WTC11 (cell line): ENCODE measurements at regions not wholly inside any gene's neighbourhood (a gene's known extent, or its start where the extent isn't known, plus 50 kb on each side); places are given as distances from the start of the nearest gene placed in this dataset.

Experiments used
- ATAC-seq: fragments of 200-7000 bp; cut with Tn5 transposase; 2 replicates; pipeline ENCODE4 v1.10.0; 2021; ENCODE audit warnings: mild to moderate bottlenecking, moderate library complexity
- CTCF ChIA-PET: fragments of 300-600 bp; sonication (Branson Sonifier 250); formaldehyde crosslinking; loops from one replicate; lab custom pipeline; 2021; ENCODE audit warnings: antibody characterized with exemption; lab: Charles Lee
- POLR2A ChIA-PET: fragments of 350-600 bp; sonication (Branson Sonifier 250); formaldehyde crosslinking; loops from one replicate; lab custom pipeline; 2021; ENCODE audit warnings: antibody characterized with exemption; lab: Charles Lee
- DNase-seq: peaks from one replicate; pipeline ENCODE4 v3.0.0; 2021; ENCODE audit warnings: low spot score
- H3K27ac Mint-ChIP-seq: 2 replicates; pipeline ENCODE4 v1.8.0; 2021; ENCODE audit warnings: mixed read lengths
- H3K27me3 Mint-ChIP-seq: 2 replicates; pipeline ENCODE4 v1.8.0; 2021; ENCODE audit warnings: low read depth, mild to moderate bottlenecking, moderate library complexity, mixed read lengths
- H3K36me3 Mint-ChIP-seq: 2 replicates; pipeline ENCODE4 v1.8.0; 2021; ENCODE audit warnings: mixed read lengths
- H3K4me1 Mint-ChIP-seq: 2 replicates; pipeline ENCODE4 v1.8.0; 2022; ENCODE audit warnings: mixed read lengths
- H3K4me3 Mint-ChIP-seq: 2 replicates; pipeline ENCODE4 v1.8.0; 2021; ENCODE audit warnings: mild to moderate bottlenecking, moderate library complexity, mixed read lengths
- H3K9me3 Mint-ChIP-seq: 2 replicates; pipeline ENCODE4 v1.8.0; 2021; ENCODE audit warnings: mixed read lengths
- EMX1 ChIP-seq: fragments of 250-450 bp; sonication (Bioruptor Pico); IDR thresholded peaks from 2 replicates; pipeline ENCODE4 v1.8.0; 2021; ENCODE audit warnings: mild to moderate bottlenecking
- FOXJ3 ChIP-seq: sonication (generic); formaldehyde crosslinking; IDR thresholded peaks from 2 replicates; pipeline ENCODE4 v1.9.0; 2021; ENCODE audit warnings: missing genetic modification reagents, mild to moderate bottlenecking, borderline replicate concordance
- GABPB1 ChIP-seq: sonication (generic); formaldehyde crosslinking; IDR thresholded peaks from 2 replicates; pipeline ENCODE4 v1.8.1; 2023; ENCODE audit warnings: mild to moderate bottlenecking, missing genetic modification reagents
- GRHL2 ChIP-seq: fragments of 250-450 bp; sonication (Bioruptor Pico); IDR thresholded peaks from 2 replicates; pipeline ENCODE4 v1.8.0; 2022; ENCODE audit warnings: mild to moderate bottlenecking, moderate library complexity; ENCODE audit not compliant: insufficient replicate concordance, severe bottlenecking
- GTF2I ChIP-seq: fragments of 250-450 bp; sonication (Bioruptor Pico); conservative IDR thresholded peaks from 2 replicates; pipeline ENCODE4 v1.4.0; 2021; ENCODE audit warnings: mild to moderate bottlenecking
- MXD4 ChIP-seq: fragments of 250-450 bp; sonication (Bioruptor Pico); IDR thresholded peaks from 2 replicates; pipeline ENCODE4 v1.8.0; 2021; ENCODE audit warnings: mild to moderate bottlenecking, moderate library complexity, borderline replicate concordance
- RELA ChIP-seq: sonication (generic); formaldehyde crosslinking; IDR thresholded peaks from 2 replicates; pipeline ENCODE4 v1.8.1; 2022; ENCODE audit warnings: missing genetic modification reagents, mild to moderate bottlenecking, borderline replicate concordance
- SMAD4 ChIP-seq: sonication (generic); formaldehyde crosslinking; IDR thresholded peaks from 2 replicates; pipeline ENCODE4 v1.8.0; 2022; ENCODE audit warnings: mild to moderate bottlenecking, missing genetic modification reagents
- TEAD4 ChIP-seq: sonication (generic); formaldehyde crosslinking; IDR thresholded peaks from 2 replicates; pipeline ENCODE4 v1.8.0; 2022; ENCODE audit warnings: mild to moderate bottlenecking, missing genetic modification reagents
- ZNF138 ChIP-seq: sonication (generic); formaldehyde crosslinking; conservative IDR thresholded peaks from 2 replicates; pipeline ENCODE4 v1.8.1; 2022; ENCODE audit warnings: mild to moderate bottlenecking, moderate library complexity, missing genetic modification reagents
- ZNF416 ChIP-seq: fragments of 250-450 bp; sonication (Bioruptor Pico); IDR thresholded peaks from 2 replicates; pipeline ENCODE4 v1.9.0; 2021; ENCODE audit warnings: mild to moderate bottlenecking, inconsistent platforms
- ZNF512 ChIP-seq: sonication (generic); formaldehyde crosslinking; IDR thresholded peaks from 2 replicates; pipeline ENCODE4 v1.8.1; 2022; ENCODE audit warnings: missing genetic modification reagents, borderline replicate concordance
- TF ChIP-seq, protein P1 (sequence below): fragments of 200-600 bp; IDR thresholded peaks from 2 replicates; pipeline ENCODE4 v1.8.0; 2022; ENCODE audit warnings: antibody characterized with exemption
- TF ChIP-seq, protein P2 (sequence below): sonication (generic); formaldehyde crosslinking; IDR thresholded peaks from 2 replicates; pipeline ENCODE4 v1.8.0; 2023; ENCODE audit warnings: missing genetic modification reagents, mild to moderate bottlenecking, borderline replicate concordance
- TF ChIP-seq, protein P3 (sequence below): sonication (generic); formaldehyde crosslinking; IDR thresholded peaks from 2 replicates; pipeline ENCODE4 v1.8.1; 2023; ENCODE audit warnings: mild to moderate bottlenecking, missing genetic modification reagents, borderline replicate concordance
- TF ChIP-seq, protein P4 (sequence below): sonication (generic); formaldehyde crosslinking; IDR thresholded peaks from 2 replicates; pipeline ENCODE4 v1.8.1; 2023; ENCODE audit warnings: mild to moderate bottlenecking, missing genetic modification reagents
- TF ChIP-seq, protein P5 (sequence below): fragments of 250-450 bp; sonication (Bioruptor Pico); IDR thresholded peaks from 2 replicates; pipeline ENCODE4 v2.1.2; 2022; ENCODE audit warnings: mild to moderate bottlenecking, moderate library complexity
- TF ChIP-seq, protein P6 (sequence below): fragments of 250-450 bp; sonication (Bioruptor Pico); IDR thresholded peaks from 2 replicates; pipeline ENCODE4 v1.9.0; 2021; ENCODE audit warnings: mild to moderate bottlenecking

DNA sequence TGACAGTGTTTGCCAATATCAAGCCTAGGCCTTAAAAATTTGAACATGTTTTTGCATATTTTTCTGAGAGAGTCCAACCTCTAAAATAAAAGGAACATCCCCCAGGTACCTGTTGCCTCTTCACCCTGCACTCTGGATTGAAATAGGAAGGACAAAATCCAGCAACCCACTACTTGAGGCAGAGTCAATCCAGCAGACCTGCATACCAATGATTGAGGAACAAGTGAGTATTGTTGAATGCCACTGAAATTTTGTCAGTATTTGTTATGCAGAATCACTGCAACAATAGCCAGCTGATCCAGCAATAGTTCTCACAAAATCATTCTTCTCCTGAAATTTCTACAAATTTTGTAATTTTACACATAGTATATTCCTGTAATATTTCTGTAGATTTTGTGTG is 460.6 kb upstream of the FOXG1 start:
- Mint-ChIP-seq H3K9me3 (no peaks in the 10 kb centered on the region), H3K4me1 (peaks cover 17% of the 10 kb centered on the region), H3K27me3 (no peaks in the 10 kb centered on the region), H3K4me3 (no peak overlapping the region), H3K27ac (no peak overlapping the region), H3K36me3 (no peaks in the 10 kb centered on the region)
- ChIA-PET CTCF (no interaction called here), POLR2A (interaction anchor here (0.7 kb wide), 1 partner anchor 81 kb away, joined by 3 read pairs; no protein-coding TSS in a partner anchor)
- ATAC-seq (peak; percentile 60), DNase-seq (no peak)
- TF ChIP-seq GTF2I (no peak), SMAD4 (CRISPR knock-in tag) (no peak), MXD4 (CRISPR knock-in tag) (no peak), ZNF416 (CRISPR knock-in tag) (no peak), EMX1 (no peak), FOXJ3 (CRISPR knock-in tag) (no peak), GRHL2 (CRISPR knock-in tag) (no peak), RELA (CRISPR knock-in tag) (no peak), TEAD4 (CRISPR knock-in tag) (no peak), ZNF138 (no peak), GABPB1 (no peak), ZNF512 (CRISPR knock-in tag) (no peak)
- TF ChIP-seq, protein P1, sequence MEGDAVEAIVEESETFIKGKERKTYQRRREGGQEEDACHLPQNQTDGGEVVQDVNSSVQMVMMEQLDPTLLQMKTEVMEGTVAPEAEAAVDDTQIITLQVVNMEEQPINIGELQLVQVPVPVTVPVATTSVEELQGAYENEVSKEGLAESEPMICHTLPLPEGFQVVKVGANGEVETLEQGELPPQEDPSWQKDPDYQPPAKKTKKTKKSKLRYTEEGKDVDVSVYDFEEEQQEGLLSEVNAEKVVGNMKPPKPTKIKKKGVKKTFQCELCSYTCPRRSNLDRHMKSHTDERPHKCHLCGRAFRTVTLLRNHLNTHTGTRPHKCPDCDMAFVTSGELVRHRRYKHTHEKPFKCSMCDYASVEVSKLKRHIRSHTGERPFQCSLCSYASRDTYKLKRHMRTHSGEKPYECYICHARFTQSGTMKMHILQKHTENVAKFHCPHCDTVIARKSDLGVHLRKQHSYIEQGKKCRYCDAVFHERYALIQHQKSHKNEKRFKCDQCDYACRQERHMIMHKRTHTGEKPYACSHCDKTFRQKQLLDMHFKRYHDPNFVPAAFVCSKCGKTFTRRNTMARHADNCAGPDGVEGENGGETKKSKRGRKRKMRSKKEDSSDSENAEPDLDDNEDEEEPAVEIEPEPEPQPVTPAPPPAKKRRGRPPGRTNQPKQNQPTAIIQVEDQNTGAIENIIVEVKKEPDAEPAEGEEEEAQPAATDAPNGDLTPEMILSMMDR = no peak
- TF ChIP-seq, protein P2, sequence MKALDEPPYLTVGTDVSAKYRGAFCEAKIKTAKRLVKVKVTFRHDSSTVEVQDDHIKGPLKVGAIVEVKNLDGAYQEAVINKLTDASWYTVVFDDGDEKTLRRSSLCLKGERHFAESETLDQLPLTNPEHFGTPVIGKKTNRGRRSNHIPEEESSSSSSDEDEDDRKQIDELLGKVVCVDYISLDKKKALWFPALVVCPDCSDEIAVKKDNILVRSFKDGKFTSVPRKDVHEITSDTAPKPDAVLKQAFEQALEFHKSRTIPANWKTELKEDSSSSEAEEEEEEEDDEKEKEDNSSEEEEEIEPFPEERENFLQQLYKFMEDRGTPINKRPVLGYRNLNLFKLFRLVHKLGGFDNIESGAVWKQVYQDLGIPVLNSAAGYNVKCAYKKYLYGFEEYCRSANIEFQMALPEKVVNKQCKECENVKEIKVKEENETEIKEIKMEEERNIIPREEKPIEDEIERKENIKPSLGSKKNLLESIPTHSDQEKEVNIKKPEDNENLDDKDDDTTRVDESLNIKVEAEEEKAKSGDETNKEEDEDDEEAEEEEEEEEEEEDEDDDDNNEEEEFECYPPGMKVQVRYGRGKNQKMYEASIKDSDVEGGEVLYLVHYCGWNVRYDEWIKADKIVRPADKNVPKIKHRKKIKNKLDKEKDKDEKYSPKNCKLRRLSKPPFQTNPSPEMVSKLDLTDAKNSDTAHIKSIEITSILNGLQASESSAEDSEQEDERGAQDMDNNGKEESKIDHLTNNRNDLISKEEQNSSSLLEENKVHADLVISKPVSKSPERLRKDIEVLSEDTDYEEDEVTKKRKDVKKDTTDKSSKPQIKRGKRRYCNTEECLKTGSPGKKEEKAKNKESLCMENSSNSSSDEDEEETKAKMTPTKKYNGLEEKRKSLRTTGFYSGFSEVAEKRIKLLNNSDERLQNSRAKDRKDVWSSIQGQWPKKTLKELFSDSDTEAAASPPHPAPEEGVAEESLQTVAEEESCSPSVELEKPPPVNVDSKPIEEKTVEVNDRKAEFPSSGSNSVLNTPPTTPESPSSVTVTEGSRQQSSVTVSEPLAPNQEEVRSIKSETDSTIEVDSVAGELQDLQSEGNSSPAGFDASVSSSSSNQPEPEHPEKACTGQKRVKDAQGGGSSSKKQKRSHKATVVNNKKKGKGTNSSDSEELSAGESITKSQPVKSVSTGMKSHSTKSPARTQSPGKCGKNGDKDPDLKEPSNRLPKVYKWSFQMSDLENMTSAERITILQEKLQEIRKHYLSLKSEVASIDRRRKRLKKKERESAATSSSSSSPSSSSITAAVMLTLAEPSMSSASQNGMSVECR (CRISPR knock-in tag) = no peak
- TF ChIP-seq, protein P3, sequence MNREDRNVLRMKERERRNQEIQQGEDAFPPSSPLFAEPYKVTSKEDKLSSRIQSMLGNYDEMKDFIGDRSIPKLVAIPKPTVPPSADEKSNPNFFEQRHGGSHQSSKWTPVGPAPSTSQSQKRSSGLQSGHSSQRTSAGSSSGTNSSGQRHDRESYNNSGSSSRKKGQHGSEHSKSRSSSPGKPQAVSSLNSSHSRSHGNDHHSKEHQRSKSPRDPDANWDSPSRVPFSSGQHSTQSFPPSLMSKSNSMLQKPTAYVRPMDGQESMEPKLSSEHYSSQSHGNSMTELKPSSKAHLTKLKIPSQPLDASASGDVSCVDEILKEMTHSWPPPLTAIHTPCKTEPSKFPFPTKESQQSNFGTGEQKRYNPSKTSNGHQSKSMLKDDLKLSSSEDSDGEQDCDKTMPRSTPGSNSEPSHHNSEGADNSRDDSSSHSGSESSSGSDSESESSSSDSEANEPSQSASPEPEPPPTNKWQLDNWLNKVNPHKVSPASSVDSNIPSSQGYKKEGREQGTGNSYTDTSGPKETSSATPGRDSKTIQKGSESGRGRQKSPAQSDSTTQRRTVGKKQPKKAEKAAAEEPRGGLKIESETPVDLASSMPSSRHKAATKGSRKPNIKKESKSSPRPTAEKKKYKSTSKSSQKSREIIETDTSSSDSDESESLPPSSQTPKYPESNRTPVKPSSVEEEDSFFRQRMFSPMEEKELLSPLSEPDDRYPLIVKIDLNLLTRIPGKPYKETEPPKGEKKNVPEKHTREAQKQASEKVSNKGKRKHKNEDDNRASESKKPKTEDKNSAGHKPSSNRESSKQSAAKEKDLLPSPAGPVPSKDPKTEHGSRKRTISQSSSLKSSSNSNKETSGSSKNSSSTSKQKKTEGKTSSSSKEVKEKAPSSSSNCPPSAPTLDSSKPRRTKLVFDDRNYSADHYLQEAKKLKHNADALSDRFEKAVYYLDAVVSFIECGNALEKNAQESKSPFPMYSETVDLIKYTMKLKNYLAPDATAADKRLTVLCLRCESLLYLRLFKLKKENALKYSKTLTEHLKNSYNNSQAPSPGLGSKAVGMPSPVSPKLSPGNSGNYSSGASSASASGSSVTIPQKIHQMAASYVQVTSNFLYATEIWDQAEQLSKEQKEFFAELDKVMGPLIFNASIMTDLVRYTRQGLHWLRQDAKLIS (CRISPR knock-in tag) = no peak
- TF ChIP-seq, protein P4, sequence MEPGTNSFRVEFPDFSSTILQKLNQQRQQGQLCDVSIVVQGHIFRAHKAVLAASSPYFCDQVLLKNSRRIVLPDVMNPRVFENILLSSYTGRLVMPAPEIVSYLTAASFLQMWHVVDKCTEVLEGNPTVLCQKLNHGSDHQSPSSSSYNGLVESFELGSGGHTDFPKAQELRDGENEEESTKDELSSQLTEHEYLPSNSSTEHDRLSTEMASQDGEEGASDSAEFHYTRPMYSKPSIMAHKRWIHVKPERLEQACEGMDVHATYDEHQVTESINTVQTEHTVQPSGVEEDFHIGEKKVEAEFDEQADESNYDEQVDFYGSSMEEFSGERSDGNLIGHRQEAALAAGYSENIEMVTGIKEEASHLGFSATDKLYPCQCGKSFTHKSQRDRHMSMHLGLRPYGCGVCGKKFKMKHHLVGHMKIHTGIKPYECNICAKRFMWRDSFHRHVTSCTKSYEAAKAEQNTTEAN (CRISPR knock-in tag) = no peak
- TF ChIP-seq, protein P5, sequence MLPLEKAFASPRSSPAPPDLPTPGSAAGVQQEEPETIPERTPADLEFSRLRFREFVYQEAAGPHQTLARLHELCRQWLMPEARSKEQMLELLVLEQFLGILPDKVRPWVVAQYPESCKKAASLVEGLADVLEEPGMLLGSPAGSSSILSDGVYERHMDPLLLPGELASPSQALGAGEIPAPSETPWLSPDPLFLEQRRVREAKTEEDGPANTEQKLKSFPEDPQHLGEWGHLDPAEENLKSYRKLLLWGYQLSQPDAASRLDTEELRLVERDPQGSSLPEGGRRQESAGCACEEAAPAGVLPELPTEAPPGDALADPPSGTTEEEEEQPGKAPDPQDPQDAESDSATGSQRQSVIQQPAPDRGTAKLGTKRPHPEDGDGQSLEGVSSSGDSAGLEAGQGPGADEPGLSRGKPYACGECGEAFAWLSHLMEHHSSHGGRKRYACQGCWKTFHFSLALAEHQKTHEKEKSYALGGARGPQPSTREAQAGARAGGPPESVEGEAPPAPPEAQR (CRISPR knock-in tag) = no peak
- TF ChIP-seq, protein P6, sequence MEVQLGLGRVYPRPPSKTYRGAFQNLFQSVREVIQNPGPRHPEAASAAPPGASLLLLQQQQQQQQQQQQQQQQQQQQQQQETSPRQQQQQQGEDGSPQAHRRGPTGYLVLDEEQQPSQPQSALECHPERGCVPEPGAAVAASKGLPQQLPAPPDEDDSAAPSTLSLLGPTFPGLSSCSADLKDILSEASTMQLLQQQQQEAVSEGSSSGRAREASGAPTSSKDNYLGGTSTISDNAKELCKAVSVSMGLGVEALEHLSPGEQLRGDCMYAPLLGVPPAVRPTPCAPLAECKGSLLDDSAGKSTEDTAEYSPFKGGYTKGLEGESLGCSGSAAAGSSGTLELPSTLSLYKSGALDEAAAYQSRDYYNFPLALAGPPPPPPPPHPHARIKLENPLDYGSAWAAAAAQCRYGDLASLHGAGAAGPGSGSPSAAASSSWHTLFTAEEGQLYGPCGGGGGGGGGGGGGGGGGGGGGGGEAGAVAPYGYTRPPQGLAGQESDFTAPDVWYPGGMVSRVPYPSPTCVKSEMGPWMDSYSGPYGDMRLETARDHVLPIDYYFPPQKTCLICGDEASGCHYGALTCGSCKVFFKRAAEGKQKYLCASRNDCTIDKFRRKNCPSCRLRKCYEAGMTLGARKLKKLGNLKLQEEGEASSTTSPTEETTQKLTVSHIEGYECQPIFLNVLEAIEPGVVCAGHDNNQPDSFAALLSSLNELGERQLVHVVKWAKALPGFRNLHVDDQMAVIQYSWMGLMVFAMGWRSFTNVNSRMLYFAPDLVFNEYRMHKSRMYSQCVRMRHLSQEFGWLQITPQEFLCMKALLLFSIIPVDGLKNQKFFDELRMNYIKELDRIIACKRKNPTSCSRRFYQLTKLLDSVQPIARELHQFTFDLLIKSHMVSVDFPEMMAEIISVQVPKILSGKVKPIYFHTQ (CRISPR knock-in tag) = no peak
- TF ChIP-seq, all 79 proteins: peak for 0
